Right renal cortex interstitium (tissue), 3 donors: ENCODE measurements at regions not wholly inside any gene's neighbourhood (a gene's known extent, or its start where the extent isn't known, plus 50 kb on each side); places are given as distances from the start of the nearest gene placed in this dataset.

Experiments
- DNase-seq, 3 donors: peaks; one replicate each; pipeline ENCODE4 v3.0.0-alpha.2; 2013; ENCODE audit warnings: low read depth in 3 of 3, low spot score in 2 of 3

GRCh38 chr5:101942321-101942882 is 353.7 kb downstream of the SLCO4C1 start:
- peak in 2 of 3 donors; percentile 14 to 21 for DNase-seq

- DNase-seq: no peak
These were observed 359.0 kb downstream of the SLCO4C1 start for GRCh38 chr5:101937041-101937440.

- no peak for DNase-seq
These were observed 361.0 kb downstream of the SLCO4C1 start for GRCh38 chr5:101935086-101935485.

GRCh38 chr5:101932599-101932998 is 363.5 kb downstream of the SLCO4C1 start:
- no peak for DNase-seq

GRCh38 chr5:101929628-101930027 is 366.5 kb downstream of the SLCO4C1 start:
- DNase-seq: no peak

- DNase-seq: no peak
These were observed 378.9 kb downstream of the SLCO4C1 start for GRCh38 chr5:101917166-101917565.

- DNase-seq: no peak
These were observed 380.5 kb downstream of the SLCO4C1 start for GRCh38 chr5:101915554-101915953.

GRCh38 chr5:101904736-101905135 is 391.3 kb downstream of the SLCO4C1 start:
- no peak for DNase-seq

GRCh38 chr5:101897914-101898313 is 398.2 kb downstream of the SLCO4C1 start:
- no peak for DNase-seq

GRCh38 chr5:101894985-101895384 is 401.1 kb downstream of the SLCO4C1 start:
- no peak for DNase-seq

GRCh38 chr5:101878190-101878589 is 417.9 kb downstream of the SLCO4C1 start:
- DNase-seq: no peak

- no peak for DNase-seq
These were observed 418.6 kb downstream of the SLCO4C1 start for GRCh38 chr5:101877451-101877850.

- DNase-seq: no peak
These were observed 429.6 kb downstream of the SLCO4C1 start for GRCh38 chr5:101866473-101866872.

GRCh38 chr5:101860563-101860962 is 435.5 kb downstream of the SLCO4C1 start:
- no peak for DNase-seq

GRCh38 chr5:101860145-101860544 is 435.9 kb downstream of the SLCO4C1 start:
- DNase-seq: no peak

GRCh38 chr5:101846496-101846895 is 449.6 kb downstream of the SLCO4C1 start:
- DNase-seq: no peak

- DNase-seq: no peak
These were observed 453.0 kb downstream of the SLCO4C1 start for GRCh38 chr5:101843055-101843454.

GRCh38 chr5:101838435-101838834 is 457.6 kb downstream of the SLCO4C1 start:
- DNase-seq: no peak

- no peak for DNase-seq
These were observed 466.8 kb downstream of the SLCO4C1 start for GRCh38 chr5:101829255-101829654.

- no peak for DNase-seq
These were observed 484.6 kb downstream of the SLCO4C1 start for GRCh38 chr5:101811466-101811865.

- no peak for DNase-seq
These were observed 489.7 kb downstream of the SLCO4C1 start for GRCh38 chr5:101806410-101806809.

- DNase-seq: no peak
These were observed 499.7 kb downstream of the SLCO4C1 start for GRCh38 chr5:101796427-101796826.

GRCh38 chr5:101788797-101789196 is 507.3 kb downstream of the SLCO4C1 start:
- DNase-seq: no peak
